HG03135 (cell line): ENCODE measurements at regions not wholly inside any gene's neighbourhood (a gene's known extent, or its start where the extent isn't known, plus 50 kb on each side); places are given as distances from the start of the nearest gene placed in this dataset.
"Not testable (repeated sequence)": the region's sequence is repeated elsewhere in the genome, so short reads cannot be mapped to it uniquely, and the experiment has no call there.

ENCODE experiments used
- ATAC-seq: cut with Tn5 transposase; IDR thresholded peaks from one replicate; pipeline ENCODE4 v1.9.1; 2021; ENCODE audit warnings: mild to moderate bottlenecking, moderate library complexity; ENCODE audit not compliant: unreplicated experiment

DNA sequence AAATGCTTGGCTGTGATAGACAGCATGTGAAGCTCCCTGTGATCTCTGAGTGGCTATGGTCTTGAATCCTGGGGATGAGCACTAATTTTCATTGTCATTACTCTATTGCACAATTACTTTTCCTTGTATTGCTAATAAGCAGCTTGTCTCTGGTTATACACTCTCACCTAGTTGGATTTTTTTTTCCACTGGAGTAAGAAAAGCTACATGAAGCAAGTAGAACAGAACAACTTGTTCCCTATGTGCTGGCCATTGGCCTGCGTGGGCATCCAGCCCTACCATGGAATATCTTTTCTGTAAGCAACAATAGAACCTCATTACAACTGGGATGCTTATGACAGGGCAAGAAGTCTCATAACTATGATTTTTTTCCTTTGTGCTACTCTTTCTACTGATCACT is 807.4 kb downstream of the TNS3 start:
- no peak for ATAC-seq

DNA sequence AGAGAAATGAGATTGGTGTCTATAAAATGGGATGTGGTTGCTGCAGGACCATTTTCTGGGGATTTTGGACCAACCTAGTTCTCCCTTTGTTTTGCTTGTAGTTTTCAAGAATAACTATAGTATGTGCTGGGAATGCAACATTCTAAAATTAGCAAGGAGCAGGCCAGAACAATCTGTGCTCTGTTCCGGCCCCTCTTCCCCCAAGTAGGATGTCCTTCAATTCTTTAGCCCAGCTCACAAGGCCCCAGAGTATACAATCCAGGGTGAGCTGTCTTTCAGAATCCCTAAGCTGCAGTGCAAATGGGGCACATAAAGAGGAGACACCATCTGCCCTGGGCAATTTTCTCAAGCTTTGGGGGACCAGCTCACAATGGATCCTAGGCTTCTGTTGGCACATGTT is 809.1 kb downstream of the TNS3 start:
- no peak for ATAC-seq

DNA sequence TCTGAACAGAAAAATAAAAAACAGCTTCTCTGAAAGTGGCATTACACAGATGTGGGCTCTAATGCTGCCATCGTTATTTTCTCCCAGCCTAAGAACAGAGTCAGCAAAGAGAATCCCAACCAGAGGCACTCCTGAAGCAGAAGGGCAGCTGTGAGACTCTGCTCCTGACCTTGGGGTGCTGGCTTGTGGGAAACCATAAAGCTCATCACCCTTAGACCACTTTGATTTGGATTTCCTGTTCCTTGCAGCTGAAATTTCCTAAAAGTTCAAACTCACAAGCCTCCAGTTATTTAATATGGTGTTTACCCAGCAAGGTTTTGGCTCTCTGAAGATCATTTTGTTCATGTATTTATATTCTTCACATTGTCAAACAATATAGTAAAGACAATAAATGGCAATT is 814.8 kb downstream of the TNS3 start:
- ATAC-seq, result no peak

DNA sequence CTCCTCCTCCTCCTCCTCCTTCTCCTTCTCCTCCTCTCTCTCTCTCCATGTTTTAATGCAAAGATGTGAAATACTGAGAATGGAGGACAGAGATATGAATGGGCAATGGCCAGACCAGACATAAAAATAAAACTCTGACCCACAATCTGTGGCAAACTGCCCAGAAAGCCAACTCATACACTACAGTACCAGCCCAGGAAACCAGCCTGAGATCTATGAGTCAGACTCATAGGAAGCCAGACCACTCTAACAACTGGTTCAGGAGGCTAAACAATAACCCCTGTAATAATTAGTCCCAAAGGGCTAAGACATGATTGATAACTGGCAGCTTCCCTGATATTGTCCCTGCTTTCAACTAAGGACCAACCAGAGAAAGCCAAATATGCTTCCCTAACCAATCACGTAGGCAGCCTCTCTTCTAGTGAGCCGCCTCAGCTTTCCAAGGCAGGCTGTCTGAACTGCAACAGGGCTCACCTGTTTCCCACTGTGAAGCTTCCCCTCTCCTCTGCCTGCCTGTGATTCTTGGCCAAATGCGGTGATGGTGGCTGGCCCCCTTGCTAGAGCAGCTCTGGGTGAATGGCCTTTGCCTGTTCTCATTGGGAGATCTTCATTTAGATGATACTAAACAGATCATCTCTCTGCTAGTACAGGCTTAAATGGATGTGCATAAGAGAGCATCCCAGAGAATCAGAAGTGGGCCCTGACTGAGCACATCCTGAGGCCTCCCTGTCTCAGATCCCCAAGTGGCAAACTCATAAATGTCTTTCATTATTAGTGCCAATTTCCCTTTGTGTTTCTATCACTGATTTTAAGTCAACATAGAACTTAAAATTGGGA is 817.6 kb downstream of the TNS3 start:
- no peak for ATAC-seq

DNA sequence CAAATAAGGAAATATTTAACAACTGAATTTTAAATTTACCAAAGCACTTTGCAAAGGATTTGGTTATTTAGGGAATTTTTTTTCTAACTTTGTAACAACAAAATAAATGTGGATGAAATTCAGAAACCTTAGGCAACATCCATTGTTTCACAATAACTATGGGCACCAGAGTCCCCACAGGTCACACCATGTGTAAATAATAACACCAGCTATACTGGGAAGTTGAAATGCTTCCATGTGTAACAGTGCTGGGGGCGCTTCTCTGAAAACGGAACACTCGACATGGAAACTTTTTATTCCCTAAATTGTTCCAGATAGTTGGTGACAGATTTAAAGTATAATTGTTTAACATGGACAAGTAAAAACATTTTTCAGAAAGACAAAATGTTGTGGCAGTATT is 818.6 kb downstream of the TNS3 start:
- no peak for ATAC-seq

DNA sequence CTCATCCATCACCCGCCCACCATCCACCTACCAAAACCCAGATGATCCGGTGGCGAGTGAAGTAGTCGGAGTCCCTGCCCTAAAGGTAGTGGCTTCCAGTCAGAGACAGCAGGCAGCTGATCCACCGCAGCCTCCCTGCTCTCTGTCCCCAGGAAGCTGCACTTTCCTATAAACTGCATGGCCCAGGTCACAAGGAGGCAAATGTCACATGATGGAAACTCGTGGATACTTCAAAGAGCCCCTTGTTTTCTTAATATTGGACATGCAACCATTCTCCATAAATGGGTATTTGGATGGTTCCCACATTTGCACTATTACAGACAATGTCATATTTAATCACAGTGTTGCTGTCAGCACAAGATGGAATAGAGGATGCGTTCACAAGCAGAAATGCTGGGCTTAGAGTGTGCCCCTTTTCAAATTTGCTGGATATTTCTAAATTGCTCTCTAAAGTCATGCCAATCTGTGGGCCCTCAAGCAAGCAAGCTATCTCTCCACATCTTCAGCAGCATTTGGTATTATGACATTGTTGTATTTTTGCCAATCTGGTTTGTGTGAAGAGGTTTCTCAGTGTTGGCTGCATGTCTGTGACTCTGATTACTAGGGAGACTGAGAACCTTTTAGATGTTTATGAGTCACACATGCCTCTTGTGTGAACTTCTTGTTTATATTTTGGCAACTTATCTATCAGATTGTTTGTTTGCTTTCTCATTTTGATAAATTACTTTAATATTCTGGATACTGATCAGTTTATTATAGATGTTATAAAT is 822.0 kb downstream of the TNS3 start:
- no peak for ATAC-seq

DNA sequence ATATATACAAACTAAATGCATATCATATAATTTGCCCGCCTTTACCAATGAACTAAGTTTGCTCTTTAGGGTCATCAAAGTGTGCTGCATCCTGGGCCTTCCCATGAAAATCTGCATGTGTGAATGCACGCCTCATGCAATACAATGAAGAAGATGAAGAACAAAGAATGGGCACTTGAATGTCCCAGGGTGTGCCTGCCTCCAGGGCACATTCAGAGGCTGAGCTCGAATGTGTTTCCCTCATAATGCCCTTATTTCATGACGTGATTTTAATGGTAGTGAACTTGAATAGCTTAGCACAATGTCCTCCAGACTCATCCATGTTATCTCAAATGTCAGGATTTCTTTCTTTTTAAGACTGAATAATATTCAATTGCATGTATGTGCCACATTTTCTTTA is 824.9 kb downstream of the TNS3 start:
- no peak for ATAC-seq

DNA sequence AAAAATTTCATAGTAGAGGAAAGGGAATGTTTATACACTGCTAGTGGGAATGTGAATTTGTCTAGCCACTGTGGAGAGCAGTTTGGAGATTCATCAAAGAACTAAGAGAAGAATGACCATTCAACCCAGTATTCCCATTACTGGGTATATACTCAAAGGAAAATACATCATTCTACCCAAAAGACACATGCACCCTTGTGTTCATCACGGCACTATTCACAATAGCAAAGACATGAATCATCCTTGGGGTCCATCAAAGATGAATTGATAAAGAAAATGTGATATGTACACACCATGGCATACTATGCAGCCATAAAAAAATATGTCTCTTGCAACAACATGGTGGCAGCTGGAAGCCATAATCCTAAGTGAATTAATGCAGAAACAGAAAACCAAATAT is 825.7 kb downstream of the TNS3 start:
- ATAC-seq, result no peak

DNA sequence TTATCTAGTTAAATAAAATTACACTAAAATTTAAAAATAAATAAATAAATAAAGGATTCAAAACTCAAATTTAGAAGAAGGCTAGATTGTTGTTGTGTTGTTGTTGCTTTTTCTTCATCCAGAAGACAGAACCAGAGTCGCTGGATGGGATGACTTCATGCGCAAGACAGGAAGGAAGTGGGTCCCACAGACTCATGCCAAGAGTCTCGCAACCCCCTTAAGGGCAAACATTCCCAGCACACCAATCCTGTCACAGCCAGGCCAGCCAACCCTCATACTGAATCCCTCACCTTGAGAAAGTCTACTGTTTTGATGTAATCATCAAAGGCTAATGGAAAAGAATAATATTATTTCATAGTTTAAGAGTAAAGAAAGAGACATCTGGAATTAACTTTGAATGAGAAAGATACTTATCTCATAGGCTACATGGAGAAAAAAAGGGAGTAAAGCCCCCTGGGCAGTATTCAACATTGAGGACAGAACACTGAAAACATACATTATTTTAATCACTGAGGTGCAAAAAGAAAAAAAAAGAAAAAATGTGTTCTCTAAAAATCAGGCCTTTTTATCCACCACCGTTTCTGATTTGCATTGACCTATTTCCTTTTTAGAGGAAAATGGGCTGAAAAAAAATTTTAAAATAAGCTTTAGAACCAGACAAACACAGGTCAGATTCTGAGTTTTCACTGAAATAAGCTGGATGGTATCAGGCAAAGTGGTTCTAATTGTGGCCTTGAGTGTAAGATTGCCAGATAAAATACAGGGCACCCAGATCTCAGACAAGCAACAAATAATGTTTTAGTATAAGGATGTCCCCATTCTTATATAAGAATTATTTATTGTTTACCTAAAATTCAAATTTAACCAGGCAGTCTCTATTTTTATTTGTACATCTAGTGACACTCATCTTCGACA is 826.5 kb downstream of the TNS3 start:
- ATAC-seq, result no peak

DNA sequence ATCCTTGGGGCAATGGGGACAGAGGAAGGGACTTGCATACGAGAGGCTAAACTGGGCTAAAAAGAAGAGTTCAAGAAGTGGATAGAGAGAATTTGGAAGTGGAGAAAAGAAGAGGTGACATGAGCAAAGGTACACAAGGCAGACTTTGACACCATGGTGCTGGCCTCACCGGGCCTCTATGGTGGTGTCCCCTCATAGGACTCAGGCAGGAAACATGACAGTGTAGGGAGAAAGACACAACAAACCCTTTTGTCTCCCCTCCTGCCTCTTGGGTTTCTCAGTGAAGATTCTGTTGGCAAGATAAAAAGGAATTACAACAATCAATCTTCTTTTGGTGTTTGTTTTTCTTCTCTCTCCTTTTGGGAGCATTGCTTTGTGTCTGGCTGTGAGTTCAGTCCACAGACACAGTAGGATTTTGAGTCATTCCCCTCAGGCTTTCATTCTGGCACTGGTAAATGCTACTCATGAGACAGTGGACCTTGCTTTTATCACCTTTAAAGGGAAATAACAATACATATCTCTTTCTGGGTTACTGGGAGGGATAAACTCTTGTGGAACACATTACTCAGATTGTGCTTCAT is 827.7 kb downstream of the TNS3 start:
- no peak for ATAC-seq

DNA sequence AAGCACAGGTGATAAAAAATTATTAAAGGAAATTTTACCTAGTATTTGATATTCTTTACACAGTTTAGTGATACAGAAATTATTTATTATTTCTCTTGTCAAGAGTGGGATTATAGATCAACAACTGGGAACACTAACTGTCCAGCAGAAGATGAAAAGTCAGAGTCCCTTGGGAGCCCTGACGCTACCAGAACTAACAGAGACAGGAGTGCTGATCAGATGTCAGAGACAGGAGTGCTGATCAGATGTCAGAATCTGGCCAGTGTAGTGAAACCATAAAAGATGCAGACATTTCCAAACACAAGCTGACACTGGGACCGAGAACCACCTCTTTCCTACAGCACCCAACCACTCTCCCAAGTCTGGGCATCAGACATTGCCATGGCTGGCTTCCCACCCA is 828.2 kb downstream of the TNS3 start:
- no peak for ATAC-seq

DNA sequence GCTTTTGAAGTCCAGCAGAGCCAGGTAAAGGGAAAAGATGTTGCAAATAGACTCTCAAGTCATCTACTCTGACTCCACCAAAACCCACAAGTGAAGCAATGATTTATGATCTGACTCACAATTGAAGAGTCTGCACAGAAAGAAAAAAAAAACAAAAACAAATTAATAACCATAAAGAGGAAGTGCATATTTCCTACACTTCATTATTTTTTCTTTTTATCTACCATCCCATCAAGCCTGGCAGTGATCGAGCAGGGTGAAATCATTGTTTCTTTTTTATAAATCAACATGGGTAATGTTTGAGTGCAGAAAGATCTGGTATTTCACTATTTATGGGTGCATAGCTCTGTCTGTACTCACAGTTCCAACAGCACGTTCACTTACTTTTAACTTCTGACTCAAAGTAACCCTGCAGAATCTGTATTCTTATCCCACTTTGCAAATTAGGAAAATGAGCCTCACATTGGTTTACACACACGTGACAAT is 829.0 kb downstream of the TNS3 start:
- ATAC-seq, result no peak

DNA sequence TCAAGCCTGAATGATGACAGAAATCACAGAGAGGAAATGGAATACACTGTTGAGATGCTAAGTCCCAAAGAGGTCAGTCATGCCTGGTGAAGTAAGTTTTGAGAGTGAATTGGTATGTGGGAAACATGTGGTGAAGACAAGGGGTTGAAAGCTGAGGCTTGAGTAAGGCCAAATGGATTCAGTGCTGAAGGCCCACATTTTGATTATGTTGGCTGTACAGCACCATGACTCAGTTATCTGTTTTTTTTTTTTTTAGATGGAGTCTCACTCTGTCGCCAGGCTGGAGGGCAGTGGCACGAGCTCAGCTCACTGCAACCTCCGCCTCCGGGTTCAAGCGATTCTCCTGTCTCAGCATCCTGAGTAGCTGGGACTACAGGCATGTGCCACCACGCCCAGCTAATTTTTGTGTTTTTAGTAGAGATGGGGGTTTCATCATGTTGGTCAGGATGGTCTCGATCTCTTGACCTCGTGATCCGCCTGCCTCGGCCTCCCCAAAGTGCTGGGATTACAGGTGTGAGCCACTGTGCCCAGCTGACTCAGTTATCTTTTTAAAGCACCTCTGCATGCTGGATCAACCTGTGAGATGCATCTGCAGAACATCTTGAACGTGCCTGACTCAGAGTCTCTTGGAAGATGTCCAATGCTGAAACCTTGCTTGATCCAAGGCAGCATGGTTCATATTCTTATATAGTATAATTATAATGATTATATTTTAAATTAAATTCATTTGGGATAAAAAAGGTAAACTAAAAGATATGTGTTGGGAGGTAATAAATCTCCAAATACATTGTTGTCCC is 829.8 kb downstream of the TNS3 start:
- not testable (repeated sequence) for ATAC-seq

DNA sequence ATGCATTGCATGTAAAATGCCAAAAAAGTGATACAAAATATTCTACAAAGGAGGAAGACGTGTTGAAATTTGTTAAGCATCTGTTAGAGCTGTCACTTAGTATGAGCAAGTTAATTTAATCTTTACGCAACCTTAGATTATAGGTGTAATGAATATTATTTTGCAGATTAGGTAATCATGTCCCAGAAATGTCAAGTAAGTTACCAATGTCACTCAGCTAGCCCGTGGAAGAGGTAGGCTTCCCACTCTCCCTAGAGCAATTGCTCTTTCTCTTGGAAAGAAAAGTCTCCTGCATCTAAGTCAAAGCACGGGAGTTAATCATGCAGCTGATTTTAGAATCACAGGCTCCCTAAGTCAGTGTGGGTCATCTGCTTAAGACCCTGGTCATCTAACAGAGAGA is 830.4 kb upstream of the IGFBP3 start:
- no peak for ATAC-seq

DNA sequence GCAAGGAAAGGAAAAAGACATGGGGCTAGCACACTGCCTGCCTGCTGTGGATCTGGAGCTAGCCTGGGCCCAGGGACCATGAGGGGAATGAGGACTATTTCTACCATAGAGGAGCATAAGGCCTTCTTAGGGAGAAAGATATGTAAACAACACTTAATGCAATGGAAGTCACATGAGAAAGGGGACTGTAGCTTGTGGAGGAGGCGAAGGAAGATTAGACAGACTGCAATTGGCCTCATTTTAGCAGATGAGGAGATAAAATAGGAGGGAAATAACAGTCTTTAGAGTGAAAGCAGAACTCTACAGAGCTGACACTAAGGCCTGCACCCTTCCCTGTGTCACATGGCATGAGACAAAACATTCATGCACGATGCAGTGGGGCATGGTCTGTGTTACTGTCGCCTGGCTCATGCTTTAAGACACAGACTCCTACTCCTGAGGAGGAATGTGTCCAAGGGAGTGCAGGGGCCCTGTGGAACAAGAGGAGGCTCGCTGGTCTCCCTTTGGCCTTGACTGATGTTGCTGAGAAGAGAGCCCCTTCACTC is 829.3 kb upstream of the IGFBP3 start:
- no peak for ATAC-seq

DNA sequence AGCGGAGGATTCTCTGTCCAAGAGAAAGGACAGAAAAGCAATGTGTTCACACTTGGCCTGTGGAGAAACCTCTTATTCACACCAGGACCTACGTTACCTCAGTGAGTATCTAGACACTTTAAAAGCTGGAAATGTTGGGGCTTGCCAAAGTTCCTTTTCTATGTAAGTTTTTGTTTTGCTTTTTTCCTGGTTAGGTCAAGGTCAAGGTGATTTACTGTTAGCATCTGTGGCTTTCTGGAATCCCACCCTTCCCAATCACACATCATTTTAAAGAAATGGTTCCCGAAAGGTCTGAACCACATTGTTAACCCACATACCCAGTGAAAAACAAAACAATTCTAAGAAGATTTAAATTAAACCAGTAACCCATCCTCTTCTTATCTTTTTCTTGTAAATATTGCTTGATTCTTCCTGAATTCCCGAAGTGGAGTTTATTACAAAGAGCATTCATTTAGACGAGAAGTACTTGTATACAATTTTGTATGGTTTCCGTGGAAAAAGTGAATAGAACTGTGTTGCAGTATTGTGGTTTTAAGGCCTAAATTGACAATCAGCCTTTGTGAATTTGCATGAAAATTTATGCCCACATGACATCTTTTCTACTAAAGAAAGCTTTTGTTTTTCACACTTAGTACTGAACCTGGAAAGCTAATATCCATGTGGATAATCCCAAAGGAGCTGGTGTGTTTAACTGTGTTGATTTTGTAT is 827.0 kb upstream of the IGFBP3 start:
- ATAC-seq, result no peak

DNA sequence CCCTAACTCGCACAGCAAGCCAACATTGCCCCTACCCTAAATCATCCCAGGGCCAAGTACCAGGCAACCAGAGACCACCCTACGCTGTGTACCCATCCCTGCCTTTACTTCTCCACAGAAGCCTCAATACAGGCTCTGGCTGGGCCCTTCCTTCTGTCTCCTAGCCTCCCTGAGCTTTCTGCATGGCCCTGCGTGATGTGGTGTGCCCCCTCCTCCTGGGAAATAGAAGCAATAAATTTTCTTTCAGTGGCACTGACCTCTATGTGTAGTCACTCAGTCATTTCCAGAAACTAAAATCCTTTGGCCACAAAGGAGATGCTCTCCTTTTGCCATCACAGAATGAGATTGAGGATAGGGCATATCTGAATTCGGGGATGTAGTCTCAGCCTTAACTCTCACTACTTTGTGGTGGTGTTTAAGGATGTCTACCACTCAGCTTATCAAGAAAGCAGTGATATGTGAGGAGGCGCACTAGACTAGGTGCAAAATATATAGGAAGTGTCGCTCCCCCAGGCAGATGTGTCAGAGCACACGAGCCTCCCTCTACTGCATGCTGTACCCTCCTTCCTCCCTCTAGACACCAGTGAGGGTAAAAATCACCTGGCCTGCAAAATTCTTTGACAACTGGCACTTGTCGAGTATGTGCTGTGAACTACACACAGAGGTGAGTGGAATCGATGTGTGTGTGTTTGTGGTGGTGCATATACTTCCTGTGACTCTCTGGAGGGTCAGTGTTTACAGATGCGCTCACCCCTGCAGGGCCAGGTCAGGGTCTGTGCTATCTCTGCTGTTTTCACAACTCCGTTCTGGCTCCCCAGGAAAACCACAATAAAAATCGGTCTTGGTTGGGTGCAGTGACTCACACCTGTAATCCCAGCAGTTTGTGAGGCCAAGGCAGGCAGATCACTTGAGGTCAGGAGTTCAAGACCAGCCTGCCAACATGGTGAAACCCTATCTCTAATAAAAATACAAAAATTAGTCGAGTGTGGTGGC is 825.9 kb upstream of the IGFBP3 start:
- no peak for ATAC-seq

DNA sequence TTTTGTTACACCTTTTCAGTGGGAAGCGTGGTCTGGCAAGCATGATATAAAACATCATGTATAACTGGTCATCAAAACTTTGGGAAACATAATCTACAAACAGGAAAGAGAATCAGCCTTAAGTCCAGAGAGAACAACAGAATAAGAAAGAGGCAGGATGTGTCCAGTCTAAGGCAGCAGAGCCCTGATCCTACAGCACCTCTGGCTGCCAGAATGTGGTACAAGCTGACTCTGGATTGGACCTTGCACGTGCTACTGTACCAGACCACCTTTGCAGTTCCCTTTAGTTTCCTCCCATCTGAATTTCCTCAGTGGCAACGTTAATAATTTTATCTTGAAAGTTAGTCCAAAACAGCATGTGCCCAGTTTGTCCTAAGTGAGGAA is 824.6 kb upstream of the IGFBP3 start:
- ATAC-seq, result no peak
